Activated naive CD4-positive, alpha-beta T cell treated with anti-CD3 and anti-CD28 coated beads, Interleukin-2, amount 50 U/mL, for 24 hours (primary cell): ENCODE measurements at regions not wholly inside any gene's neighbourhood (a gene's known extent, or its start where the extent isn't known, plus 50 kb on each side); places are given as distances from the start of the nearest gene placed in this dataset.

Experiments
- H3K27ac Mint-ChIP-seq: one replicate; pipeline ENCODE4 v1.8.0; 2021; ENCODE audit warnings: mild to moderate bottlenecking, mixed read lengths
- H3K27me3 Mint-ChIP-seq: one replicate; pipeline ENCODE4 v1.8.0; 2021; ENCODE audit warnings: mixed read lengths
- H3K36me3 Mint-ChIP-seq: one replicate; pipeline ENCODE4 v1.8.0; 2021; ENCODE audit warnings: mixed read lengths
- H3K4me1 Mint-ChIP-seq: one replicate; pipeline ENCODE4 v1.8.0; 2021; ENCODE audit warnings: mixed read lengths
- H3K4me3 Mint-ChIP-seq: one replicate; pipeline ENCODE4 v1.8.0; 2021; ENCODE audit warnings: mild to moderate bottlenecking, mixed read lengths
- H3K9me3 Mint-ChIP-seq: one replicate; pipeline ENCODE4 v1.8.0; 2021; ENCODE audit warnings: mixed read lengths

DNA sequence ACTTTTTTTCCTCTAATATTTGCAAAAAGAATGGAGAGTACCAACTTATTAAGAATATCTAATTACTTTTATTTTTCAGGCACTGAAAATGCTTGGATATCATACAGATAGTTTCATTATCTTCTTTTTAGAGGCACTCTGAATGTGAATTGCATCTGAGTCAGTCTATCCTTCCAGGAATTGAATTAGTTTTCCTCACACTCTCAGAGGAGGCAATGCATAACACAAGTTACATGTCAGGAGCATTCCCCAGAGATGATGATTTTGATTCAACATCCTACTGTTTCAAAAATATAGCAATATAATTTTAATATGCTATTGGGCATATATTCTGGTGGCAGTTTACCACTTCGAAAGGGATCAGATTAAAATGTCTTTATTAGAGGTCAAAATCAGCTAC is 1315.4 kb downstream of the PCDH9 start:
- Mint-ChIP-seq H3K4me3 (no peak overlapping the region), H3K36me3 (no peaks in the 10 kb centered on the region), H3K27ac (no peak overlapping the region), H3K9me3 (no peaks in the 10 kb centered on the region), H3K27me3 (no peaks in the 10 kb centered on the region), H3K4me1 (no peaks in the 10 kb centered on the region)

DNA sequence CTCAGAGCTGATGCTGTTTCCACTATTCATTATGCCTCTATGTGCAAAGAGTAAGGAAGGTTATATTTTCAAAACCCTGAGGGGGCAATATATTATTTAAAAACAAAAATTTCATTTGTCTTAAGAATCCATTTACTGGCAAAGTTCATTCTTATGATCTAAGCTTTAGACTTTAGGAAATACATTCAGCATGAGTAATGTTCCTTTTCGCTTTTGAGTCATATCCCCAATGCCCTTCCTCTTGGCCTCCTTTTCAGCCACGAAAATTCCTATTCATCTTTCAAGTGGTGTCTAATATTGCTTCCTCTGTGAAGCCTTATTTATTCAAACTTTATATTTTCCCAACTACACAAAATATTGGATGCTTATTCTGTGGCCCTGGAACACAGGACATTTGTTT is 1317.0 kb downstream of the PCDH9 start:
- no peak overlapping the region for H3K27ac Mint-ChIP-seq
- no peak overlapping the region for H3K4me3 Mint-ChIP-seq
- no peaks in the 10 kb centered on the region for H3K36me3 Mint-ChIP-seq
- H3K27me3 Mint-ChIP-seq: no peaks in the 10 kb centered on the region
- H3K4me1 Mint-ChIP-seq: no peaks in the 10 kb centered on the region
- H3K9me3 Mint-ChIP-seq: peaks cover 8% of the 10 kb centered on the region

DNA sequence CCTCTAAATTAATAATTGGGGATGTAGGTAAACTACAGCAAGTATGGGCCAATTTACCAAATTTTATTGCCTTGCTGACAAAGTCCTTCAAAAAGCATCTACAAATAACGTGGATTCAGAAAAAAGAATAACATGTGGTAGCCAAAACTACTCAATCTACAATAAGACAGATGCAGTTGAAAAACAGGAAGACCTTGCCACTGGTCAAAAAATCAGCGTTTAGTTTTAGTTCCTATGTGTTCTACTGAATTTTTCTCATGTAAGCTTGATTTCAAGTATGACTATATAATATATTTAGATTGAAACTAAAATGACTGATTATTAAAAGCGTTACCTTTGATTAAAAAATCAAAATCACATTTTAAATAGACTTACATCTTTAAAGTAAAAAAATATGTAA is 1317.6 kb downstream of the PCDH9 start:
- Mint-ChIP-seq H3K9me3 (peaks cover 10% of the 10 kb centered on the region), H3K4me3 (no peak overlapping the region), H3K4me1 (no peaks in the 10 kb centered on the region), H3K27me3 (no peaks in the 10 kb centered on the region), H3K27ac (no peak overlapping the region), H3K36me3 (no peaks in the 10 kb centered on the region)

DNA sequence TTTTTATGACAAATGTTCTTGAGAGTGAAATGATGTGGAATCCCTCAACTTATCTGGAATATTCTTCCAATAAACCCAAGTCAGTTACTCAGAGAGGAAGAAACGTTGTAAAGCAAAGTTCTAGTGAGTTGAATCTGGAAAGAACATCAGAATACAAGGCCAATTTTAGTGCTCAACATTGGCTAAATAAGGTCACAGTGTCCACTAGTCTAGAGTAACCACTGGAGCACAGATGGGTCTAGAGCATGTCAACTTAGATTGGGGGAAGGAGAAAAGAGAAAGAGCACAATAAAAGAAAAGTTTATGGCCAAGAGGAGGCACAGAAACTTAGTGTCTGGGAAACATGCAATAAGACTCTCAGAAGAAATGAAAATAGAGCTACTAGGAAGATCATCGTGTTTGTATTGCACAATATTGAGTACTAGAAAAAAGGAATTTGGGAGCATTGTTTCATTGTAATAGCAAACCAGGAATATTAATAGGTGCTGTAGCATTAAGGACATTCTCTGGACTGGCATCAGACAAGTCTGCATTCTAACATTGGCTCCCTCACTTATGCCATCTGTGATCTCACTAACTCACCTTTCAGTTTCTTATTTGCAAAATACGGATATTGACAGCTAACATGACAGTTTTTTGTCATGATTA is 1318.5 kb downstream of the PCDH9 start:
- Mint-ChIP-seq H3K27ac (no peak overlapping the region), H3K27me3 (no peaks in the 10 kb centered on the region), H3K9me3 (peaks cover 16% of the 10 kb centered on the region), H3K4me1 (no peaks in the 10 kb centered on the region), H3K36me3 (no peaks in the 10 kb centered on the region), H3K4me3 (no peak overlapping the region)

DNA sequence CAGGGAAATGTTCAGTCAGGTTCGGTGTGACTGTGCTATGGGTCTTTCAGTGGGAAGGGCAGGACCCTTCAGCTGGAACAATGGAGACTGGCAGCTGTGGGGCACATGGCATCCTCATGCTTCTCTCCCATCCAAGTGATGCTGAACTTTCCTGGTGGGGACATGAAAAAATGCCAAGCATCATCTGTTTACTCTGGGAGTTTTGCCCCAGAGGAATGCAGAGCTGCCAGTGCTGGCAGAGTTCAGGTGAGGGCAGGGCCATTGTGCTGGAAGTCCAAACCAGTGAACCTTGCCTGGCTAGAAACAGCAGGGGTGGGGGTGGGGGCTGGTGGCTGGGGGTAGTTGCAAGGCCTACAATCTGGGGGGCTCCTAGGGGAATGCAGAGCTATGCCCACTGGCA is 1320.6 kb downstream of the PCDH9 start:
- Mint-ChIP-seq H3K9me3 (peaks cover 20% of the 10 kb centered on the region), H3K27ac (no peak overlapping the region), H3K27me3 (no peaks in the 10 kb centered on the region), H3K4me3 (no peak overlapping the region), H3K4me1 (no peaks in the 10 kb centered on the region), H3K36me3 (no peaks in the 10 kb centered on the region)

DNA sequence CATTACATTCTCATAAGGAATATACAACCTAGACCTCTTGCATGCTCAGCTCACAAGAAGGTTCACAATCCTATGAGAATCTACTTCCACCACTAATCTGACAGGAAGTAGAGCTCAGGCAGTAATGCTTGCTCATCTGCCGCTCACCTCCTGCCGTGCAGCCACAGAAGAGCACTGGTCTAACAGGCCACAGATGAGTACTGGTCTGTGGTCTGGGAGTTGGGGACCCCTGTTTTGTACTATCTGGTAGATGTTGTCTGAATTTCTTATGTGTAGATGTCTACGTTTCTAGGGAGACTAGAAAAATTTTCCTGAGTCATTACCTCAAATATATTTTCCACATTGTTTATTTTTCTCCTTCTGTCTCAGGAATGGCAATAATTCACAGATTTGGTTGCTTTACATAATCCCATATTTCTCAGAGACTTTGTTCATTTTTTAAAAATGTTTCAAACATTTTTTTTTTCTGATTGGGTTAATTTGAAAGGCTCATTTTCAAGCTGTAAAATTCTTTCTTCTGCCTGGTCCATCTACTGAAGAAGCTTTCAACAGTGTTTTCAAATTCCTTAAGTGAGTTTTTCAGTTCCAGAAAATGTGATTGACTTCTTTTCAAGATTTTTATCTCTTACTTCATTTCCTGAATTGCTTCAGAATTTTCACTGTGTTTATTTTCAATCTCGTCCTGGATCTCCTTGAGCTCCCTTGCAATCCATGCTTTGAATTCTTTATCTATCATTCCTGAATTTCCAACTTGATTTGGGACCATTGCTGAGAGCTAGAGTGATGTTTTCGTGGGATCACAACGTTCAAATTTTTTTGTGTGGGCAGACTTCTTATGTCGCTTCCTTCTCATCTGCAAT is 1322.2 kb downstream of the PCDH9 start:
- H3K9me3 Mint-ChIP-seq: peaks cover 20% of the 10 kb centered on the region
- H3K4me1 Mint-ChIP-seq: no peaks in the 10 kb centered on the region
- H3K36me3 Mint-ChIP-seq: no peaks in the 10 kb centered on the region
- no peak overlapping the region for H3K27ac Mint-ChIP-seq
- H3K4me3 Mint-ChIP-seq: no peak overlapping the region
- H3K27me3 Mint-ChIP-seq: no peaks in the 10 kb centered on the region

DNA sequence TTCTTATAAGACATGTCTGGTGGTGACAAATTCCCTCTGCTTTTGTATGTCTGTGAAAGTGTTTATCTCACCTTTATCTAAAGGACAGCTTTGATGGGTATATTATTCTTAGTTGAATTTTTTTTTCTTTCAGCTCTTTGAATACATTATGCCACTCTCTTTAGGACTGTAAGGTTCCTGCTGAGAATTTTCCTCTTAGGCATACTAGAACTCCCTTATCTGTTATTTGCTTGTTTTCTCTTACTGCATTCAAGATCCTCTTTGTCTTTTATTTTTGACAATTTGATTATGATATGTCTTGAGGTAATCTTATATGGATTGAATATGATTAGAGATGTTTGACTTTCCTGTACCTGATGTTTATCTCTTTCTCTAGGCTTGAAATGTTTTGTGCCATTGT is 1328.4 kb downstream of the PCDH9 start:
- Mint-ChIP-seq H3K27me3 (no peaks in the 10 kb centered on the region), H3K4me1 (no peaks in the 10 kb centered on the region), H3K27ac (no peak overlapping the region), H3K4me3 (no peak overlapping the region), H3K9me3 (peaks cover 21% of the 10 kb centered on the region), H3K36me3 (no peaks in the 10 kb centered on the region)

DNA sequence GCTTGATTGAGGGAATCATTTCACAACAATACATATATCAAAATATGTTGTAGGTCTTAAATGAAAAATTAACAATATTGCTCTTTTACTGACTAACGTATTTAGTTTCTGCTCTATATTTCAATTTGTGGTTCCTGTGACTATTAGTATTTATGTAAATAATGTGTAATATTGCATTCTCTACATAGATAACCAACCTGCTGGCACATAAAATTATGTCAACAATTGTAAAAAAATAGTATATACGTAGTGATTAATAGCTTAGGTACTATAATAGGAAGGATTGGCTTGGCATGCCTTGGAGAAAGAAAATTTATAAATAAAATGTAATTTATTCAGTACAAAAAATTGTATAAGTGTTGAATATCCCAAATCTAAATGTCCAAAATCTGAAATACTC is 1336.1 kb downstream of the PCDH9 start:
- Mint-ChIP-seq H3K4me1 (no peaks in the 10 kb centered on the region), H3K9me3 (peaks cover 19% of the 10 kb centered on the region), H3K27ac (no peak overlapping the region), H3K4me3 (no peak overlapping the region), H3K27me3 (no peaks in the 10 kb centered on the region), H3K36me3 (no peaks in the 10 kb centered on the region)

DNA sequence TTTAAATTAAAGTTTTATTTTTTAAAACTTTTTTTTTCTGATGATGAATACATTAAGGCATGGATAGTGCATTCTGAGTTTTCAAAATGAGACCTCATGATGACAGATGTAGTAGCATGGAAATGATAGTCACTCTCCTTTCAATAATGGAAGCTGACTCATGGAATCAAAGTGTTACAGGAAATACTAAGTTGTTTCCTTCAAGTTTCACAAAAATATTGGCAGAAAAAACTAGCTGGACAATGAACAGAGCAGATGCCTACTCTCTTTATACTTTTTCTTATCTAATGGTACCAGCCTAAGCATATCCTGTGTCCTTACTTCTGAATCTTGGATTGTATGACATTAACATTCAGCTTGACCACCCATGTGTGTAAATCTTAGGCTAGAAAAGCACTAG is 1337.3 kb downstream of the PCDH9 start:
- Mint-ChIP-seq H3K4me1 (no peaks in the 10 kb centered on the region), H3K36me3 (no peaks in the 10 kb centered on the region), H3K4me3 (no peak overlapping the region), H3K27me3 (no peaks in the 10 kb centered on the region), H3K9me3 (peaks cover 12% of the 10 kb centered on the region), H3K27ac (no peak overlapping the region)

DNA sequence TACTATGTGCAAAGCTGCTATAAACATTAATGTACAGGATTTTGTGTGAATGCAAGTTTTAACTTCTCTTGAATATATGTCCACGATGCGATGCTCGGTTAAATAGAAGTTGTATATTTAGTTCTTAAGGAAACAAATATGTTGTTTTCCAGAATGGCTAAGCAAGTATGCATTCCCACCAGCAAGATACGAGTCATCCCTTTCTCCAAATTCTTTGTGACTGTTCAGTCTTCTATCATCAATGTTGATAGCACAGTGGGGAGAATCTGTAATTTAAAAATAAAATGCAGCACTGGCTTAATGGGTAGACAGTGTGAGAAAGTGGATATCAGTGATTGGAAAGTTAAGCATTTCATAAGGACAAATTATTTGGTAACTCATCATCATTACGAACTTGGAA is 1340.8 kb downstream of the PCDH9 start:
- no peaks in the 10 kb centered on the region for H3K36me3 Mint-ChIP-seq
- H3K27ac Mint-ChIP-seq: no peak overlapping the region
- H3K27me3 Mint-ChIP-seq: no peaks in the 10 kb centered on the region
- no peaks in the 10 kb centered on the region for H3K4me1 Mint-ChIP-seq
- H3K9me3 Mint-ChIP-seq: peaks cover 12% of the 10 kb centered on the region
- H3K4me3 Mint-ChIP-seq: no peak overlapping the region

DNA sequence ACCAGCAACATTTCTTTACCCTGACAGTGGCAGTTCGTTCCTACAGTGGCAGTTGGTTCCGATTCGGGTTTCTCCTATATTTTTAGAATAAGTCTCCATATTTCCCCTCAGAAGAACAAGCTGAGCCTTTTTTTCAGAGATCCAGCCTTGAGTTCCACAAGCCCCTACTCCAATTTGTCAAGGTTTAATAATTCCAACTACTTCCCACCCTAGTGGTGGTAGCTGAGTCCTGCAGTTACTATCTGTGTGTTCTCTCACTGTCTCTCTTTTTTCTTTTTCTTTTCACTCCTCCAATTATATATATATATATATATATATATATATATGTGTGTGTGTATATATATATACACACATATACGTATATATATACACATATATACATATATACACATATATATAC is 1347.3 kb downstream of the PCDH9 start:
- H3K36me3 Mint-ChIP-seq: no peaks in the 10 kb centered on the region
- H3K4me3 Mint-ChIP-seq: no peak overlapping the region
- H3K9me3 Mint-ChIP-seq: peaks cover 1% of the 10 kb centered on the region
- H3K27ac Mint-ChIP-seq: no peak overlapping the region
- H3K27me3 Mint-ChIP-seq: no peaks in the 10 kb centered on the region
- no peaks in the 10 kb centered on the region for H3K4me1 Mint-ChIP-seq

DNA sequence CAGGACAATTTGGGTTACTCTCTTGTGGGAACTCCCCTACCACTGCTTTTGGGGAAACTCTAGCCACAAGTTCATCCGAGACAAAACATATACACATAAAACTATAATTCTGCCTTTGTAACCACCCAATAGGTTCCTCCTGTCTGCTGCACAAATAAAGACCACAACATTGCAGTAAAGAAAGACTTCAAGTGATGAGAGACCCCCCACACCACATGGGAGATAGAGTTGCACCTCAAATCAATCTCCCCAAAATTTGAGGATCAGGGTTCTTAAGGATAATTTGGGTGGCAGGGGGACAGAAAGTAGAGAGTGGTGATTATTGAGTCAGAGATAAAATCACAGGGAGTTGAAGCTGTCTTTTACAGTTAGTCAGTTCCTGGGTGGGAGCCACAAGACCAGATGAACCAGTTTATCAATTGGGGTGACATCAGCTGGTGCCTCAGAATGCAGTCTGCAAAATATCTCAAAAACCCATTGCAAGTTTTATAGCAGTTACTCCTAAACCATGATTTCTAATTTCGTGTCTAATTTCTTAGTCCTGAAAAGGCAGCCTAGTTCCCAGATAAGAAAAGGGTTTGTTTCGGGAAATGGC is 1348.5 kb downstream of the PCDH9 start:
- peaks cover 5% of the 10 kb centered on the region for H3K9me3 Mint-ChIP-seq
- no peak overlapping the region for H3K27ac Mint-ChIP-seq
- H3K36me3 Mint-ChIP-seq: no peaks in the 10 kb centered on the region
- H3K27me3 Mint-ChIP-seq: no peaks in the 10 kb centered on the region
- H3K4me1 Mint-ChIP-seq: no peaks in the 10 kb centered on the region
- no peak overlapping the region for H3K4me3 Mint-ChIP-seq

DNA sequence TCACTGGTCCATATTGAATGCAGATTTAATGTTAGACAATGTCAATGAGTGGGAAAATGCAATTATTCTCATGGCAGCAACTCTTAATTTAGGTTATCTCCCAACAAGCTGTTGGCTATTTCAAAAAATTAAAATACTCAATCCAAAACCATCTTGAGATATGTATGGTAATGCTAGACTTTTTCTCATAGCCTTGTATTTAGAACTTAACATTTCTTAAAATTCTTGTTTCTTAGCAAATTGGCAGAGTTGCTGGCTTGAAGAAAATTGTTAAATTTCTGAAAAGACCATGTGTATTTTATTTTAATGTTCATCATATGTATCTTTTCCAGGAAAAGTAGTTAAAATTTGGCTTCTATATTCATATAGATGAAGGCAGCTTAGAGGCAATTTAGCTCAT is 1355.1 kb downstream of the PCDH9 start:
- Mint-ChIP-seq H3K4me1 (no peaks in the 10 kb centered on the region), H3K4me3 (no peak overlapping the region), H3K36me3 (no peaks in the 10 kb centered on the region), H3K9me3 (peaks cover 14% of the 10 kb centered on the region), H3K27ac (no peak overlapping the region), H3K27me3 (no peaks in the 10 kb centered on the region)

DNA sequence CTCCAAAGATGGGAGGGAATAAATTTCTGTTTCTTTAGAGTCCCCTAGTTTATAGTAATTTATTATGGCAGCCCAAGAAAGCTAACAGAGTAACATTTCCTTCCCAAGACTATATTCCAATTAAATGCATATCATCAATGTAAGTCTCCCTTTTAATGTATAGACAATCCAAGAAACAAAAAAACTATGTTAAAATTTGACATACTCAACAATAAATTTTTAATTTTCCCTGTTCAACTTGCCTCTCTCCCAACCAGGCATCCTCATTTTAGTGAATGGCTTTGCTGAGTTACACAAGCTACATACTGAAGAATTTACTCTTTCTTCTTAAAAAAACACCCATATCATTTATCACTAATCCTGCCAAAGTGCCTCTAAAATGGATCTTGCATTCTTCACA is 1357.7 kb downstream of the PCDH9 start:
- Mint-ChIP-seq H3K4me1 (no peaks in the 10 kb centered on the region), H3K27me3 (no peaks in the 10 kb centered on the region), H3K27ac (no peak overlapping the region), H3K4me3 (no peak overlapping the region), H3K9me3 (peaks cover 9% of the 10 kb centered on the region), H3K36me3 (no peaks in the 10 kb centered on the region)

DNA sequence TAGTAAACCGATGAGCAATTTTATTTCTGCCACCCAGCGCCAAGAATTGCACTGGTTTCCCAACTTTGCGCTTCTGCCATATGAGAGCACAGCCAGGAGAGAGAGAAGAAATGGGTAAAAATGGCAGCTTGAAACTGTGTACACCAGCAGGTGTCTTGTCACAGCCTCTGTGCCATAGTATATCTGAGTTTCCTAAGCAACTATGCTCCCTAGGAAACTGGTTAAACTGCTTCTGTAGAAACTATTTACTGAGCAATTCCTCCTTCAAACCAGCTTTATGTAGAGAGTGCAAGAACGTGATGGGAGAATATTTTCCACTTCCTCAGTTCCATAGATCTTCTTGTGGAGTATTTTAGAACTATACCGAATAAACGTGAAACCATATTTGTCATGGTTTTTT is 1361.3 kb downstream of the PCDH9 start:
- Mint-ChIP-seq H3K4me3 (no peak overlapping the region), H3K9me3 (peaks cover 13% of the 10 kb centered on the region), H3K27me3 (no peaks in the 10 kb centered on the region), H3K4me1 (no peaks in the 10 kb centered on the region), H3K27ac (no peak overlapping the region), H3K36me3 (no peaks in the 10 kb centered on the region)

DNA sequence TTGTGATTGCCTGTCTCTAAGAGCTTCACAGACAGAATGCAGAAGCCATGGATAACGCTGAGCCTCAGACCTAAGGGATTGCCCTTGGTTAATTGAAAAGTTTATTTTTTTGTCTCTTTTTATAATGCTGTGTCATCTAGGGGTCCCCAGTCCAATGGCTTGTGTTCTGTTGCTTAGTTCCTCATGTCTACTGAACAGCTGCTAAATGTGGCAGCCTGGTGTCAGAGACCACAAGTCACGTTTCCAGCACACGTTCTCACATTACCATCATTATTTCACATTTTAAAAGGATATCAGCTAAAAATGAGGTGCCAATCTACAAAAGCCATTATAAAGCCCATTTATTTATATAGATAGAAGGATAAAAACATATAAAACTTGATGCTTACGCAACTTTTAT is 1362.0 kb downstream of the PCDH9 start:
- H3K36me3 Mint-ChIP-seq: no peaks in the 10 kb centered on the region
- no peak overlapping the region for H3K27ac Mint-ChIP-seq
- H3K4me3 Mint-ChIP-seq: no peak overlapping the region
- peaks cover 8% of the 10 kb centered on the region for H3K9me3 Mint-ChIP-seq
- H3K27me3 Mint-ChIP-seq: no peaks in the 10 kb centered on the region
- no peaks in the 10 kb centered on the region for H3K4me1 Mint-ChIP-seq
